ENCODE measurements at regions not wholly inside any gene's neighbourhood (a gene's known extent, or its start where the extent isn't known, plus 50 kb on each side); places are given as distances from the start of the nearest gene placed in this dataset.

DNA sequence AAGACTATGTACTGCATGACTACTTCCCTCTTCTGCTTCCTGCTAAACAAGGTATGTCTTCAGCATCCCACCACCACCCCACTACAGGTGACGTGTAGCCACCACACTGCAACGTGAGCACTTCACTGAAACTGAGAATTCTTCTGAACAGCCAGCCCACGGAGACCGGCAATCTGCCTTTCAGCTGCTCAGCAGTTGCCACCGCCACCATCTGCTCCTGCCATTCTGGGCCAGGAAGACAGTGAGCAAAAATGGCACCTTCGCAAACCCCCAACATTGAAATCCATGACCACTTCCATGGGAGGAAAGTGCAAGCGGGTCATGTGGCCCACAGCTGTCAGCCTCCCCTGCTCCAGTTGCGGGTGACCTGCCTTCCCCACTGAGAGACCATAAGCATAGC lies 443.4 kb upstream of the ST8SIA4 start:
- no peak for TF ChIP-seq POLR2AphosphoS5 (IDR thresholded peaks at IDR 0.05; ENCODE audit: low read depth, low read length)
- TF ChIP-seq, protein P1, sequence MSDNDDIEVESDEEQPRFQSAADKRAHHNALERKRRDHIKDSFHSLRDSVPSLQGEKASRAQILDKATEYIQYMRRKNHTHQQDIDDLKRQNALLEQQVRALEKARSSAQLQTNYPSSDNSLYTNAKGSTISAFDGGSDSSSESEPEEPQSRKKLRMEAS (IDR thresholded peaks at IDR 0.05; ENCODE audit: low read depth) = no peak
- TF ChIP-seq, protein P2, sequence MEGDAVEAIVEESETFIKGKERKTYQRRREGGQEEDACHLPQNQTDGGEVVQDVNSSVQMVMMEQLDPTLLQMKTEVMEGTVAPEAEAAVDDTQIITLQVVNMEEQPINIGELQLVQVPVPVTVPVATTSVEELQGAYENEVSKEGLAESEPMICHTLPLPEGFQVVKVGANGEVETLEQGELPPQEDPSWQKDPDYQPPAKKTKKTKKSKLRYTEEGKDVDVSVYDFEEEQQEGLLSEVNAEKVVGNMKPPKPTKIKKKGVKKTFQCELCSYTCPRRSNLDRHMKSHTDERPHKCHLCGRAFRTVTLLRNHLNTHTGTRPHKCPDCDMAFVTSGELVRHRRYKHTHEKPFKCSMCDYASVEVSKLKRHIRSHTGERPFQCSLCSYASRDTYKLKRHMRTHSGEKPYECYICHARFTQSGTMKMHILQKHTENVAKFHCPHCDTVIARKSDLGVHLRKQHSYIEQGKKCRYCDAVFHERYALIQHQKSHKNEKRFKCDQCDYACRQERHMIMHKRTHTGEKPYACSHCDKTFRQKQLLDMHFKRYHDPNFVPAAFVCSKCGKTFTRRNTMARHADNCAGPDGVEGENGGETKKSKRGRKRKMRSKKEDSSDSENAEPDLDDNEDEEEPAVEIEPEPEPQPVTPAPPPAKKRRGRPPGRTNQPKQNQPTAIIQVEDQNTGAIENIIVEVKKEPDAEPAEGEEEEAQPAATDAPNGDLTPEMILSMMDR (IDR thresholded peaks at IDR 0.05) = no peak
- no peak for TF ChIP-seq RAD21 (IDR thresholded peaks at IDR 0.05; ENCODE audit: low read length)
- no peak for TF ChIP-seq NRF1 (IDR thresholded peaks at IDR 0.05; ENCODE audit: low read depth, low read length)

Measured in SK-N-SH (cell line).